Fibroblast of villous mesenchyme (primary cell): ENCODE measurements at regions not wholly inside any gene's neighbourhood (a gene's known extent, or its start where the extent isn't known, plus 50 kb on each side); places are given as distances from the start of the nearest gene placed in this dataset.
"Not testable (repeated sequence)": the region's sequence is repeated elsewhere in the genome, so short reads cannot be mapped to it uniquely, and the experiment has no call there.

ENCODE experiments used
- DNase-seq: peaks from one replicate; pipeline ENCODE4 v3.0.0-alpha.2; 2010; ENCODE audit warnings: low read depth
- H3K4me3 ChIP-seq: 2 replicates; pipeline ENCODE4 v1.5.1; 2011; ENCODE audit warnings: low read depth, mild to moderate bottlenecking, low read length
- TF ChIP-seq, protein P1 (sequence below): IDR thresholded peaks from 2 replicates; pipeline ENCODE4 v1.5.1; 2012; ENCODE audit warnings: low read depth, mild to moderate bottlenecking, low read length; ENCODE audit not compliant: insufficient read depth

DNA sequence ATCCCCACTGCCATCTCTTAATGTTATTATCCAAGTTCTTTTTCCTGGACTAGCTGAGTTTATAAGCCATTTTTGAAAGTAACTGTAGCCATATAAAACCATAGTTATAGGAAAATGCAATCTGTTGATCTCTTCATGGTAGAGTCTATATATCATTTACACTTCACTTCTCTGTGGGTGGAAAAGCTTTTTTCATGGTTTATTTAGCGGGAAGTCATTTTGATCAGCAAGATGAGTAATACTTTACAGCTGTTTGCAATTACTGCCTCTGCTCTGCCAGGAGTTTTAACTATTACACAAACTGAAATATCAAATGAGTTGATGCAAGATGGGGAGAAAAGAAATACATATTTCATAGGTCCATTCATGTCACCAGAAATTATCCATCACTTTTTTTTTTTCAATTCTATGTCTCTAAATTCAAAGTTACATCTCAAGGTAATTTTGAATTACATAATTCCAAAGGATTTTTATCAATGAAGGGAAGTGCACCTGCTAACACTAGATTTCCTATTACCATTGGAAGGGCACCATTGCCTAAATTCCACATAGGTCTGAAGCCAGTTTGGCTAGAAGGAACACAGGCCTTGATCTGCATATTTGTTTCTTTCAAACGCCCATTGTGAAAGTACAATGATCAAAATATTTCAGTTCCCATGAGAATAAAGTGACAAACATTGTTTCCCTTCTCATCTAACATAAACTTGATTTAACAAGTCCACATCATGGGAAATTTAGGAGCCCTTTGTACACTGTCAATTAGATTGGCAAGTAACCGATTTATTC lies 296.7 kb downstream of the ZNF326 start:
- DNase-seq = no peak
- TF ChIP-seq, protein P1, sequence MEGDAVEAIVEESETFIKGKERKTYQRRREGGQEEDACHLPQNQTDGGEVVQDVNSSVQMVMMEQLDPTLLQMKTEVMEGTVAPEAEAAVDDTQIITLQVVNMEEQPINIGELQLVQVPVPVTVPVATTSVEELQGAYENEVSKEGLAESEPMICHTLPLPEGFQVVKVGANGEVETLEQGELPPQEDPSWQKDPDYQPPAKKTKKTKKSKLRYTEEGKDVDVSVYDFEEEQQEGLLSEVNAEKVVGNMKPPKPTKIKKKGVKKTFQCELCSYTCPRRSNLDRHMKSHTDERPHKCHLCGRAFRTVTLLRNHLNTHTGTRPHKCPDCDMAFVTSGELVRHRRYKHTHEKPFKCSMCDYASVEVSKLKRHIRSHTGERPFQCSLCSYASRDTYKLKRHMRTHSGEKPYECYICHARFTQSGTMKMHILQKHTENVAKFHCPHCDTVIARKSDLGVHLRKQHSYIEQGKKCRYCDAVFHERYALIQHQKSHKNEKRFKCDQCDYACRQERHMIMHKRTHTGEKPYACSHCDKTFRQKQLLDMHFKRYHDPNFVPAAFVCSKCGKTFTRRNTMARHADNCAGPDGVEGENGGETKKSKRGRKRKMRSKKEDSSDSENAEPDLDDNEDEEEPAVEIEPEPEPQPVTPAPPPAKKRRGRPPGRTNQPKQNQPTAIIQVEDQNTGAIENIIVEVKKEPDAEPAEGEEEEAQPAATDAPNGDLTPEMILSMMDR = no peak
- no peak overlapping the region for H3K4me3 ChIP-seq

DNA sequence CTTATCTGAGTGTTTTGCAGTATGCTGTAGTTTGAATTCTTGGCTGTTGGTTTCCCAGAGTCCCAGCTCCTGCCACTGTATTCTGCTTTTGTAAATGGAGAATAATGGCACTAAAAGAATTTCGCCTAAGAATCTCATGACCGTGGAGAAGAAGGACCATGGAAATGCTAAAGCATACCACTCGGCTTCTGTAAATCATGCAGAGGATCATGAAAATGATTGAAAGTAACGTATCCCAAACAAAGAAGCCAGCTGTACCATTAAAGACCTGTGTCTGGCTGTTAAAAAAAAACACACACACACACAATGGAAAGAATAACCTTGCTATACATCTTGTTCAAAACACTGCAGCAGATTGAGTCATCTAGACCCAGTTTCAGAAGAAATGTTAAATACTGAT lies 287.9 kb downstream of the ZNF326 start:
- DNase-seq = no peak
- no peak overlapping the region for H3K4me3 ChIP-seq
- TF ChIP-seq, protein P1 = no peak

DNA sequence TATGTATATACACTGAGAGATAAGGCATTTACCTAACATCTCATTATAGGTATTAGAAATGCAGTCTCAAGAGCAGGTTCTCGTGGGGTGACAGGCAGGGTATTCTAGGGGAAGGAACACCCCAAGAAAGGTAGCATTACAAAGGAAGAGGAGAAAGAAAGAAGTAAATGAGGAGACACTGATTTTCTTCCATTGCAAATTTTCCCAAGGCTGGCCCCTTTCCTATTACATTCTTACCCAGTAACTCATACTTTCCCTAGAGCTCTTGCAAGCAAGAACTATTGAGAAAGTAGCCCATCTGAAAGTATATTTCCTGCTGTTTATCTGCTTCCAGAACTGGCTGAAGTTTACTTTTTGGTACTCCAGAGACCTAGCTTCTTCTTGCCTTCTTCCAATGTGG lies 287.0 kb downstream of the ZNF326 start:
- DNase-seq, H3K4me3 ChIP-seq: not testable (repeated sequence)

DNA sequence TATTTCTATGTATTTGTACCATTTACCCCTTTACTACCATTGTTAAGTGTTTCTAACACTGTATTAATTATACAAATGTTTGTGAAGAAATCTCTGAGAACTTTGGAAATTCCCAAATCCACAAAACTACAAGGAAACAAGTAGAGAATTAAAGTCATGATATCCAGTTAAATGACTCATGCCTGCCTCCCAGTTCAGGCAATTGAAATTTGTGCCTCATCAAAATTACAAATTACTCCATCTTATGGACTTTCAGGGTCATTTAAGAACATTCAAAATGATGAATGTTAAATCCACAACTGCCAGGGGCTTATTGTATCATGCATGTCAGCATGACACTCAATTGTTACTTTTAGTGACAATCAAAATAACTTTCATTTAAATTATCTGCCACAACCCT lies 282.4 kb downstream of the ZNF326 start:
- TF ChIP-seq, protein P1 = no peak
- no peak overlapping the region for H3K4me3 ChIP-seq
- no peak for DNase-seq

DNA sequence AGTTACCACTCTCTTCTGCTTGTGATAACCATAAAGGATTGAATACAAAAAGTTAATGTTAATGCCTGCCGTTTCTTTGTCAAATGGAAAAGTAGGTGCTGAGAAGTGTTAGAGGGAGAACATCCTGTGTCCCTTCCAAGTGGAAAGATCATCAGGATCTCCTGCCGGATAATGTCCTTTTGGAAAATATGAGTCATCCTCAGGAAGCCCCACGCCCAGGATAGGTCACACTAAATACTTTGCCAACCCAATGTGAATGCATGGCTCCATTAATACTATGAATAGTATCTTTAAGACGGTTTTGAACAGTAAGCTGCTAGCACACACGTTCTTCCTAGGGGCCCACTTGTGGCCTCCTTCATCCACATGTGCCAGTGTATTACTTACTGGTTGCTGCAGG lies 279.5 kb downstream of the ZNF326 start:
- TF ChIP-seq, protein P1 = no peak
- H3K4me3 ChIP-seq = no peak overlapping the region
- no peak for DNase-seq

DNA sequence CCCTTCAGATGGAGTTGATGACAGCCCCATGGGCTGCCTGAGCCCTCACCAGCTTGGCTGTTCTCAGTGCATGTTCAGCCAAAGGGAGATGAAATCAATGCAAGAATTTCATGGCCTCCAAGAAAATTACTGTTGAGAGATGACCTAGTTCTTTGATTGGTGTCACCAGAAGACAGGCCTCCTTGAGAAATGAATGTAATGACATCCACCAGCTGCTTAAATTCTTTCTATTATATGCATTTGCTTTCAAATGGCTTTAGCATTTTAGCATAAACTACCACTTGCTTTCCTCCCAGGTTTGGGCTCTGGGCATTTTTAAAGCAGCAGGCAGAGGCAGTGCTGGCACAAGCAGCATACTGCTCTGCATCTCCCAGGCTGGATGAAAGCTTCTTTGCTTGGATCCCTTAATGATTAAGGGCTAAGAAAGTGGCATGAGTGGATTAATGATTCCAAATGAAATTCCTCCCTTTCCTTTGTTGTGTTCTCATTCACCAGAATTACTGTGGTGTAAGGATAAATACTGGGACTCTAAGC lies 278.4 kb downstream of the ZNF326 start:
- TF ChIP-seq, protein P1 = no peak
- H3K4me3 ChIP-seq = no peak overlapping the region
- no peak for DNase-seq

DNA sequence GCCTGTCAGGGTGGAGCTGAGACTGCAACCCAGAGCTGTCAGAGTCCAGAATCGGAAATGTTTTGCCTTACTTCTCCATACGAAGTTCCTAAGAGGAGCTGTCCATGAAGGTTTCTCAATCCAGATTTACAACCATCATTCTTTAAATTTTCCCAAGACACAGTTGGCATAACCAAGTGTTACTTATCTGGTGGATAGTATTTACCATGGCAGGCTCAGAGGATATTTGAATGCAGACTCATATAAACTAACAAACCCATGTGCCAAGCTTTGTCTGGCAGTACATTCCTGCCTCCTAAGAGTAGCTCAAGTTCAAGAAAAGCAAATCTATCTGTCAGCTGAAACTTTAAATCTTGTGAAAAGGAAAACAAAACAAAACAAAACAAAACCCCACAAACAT lies 267.9 kb downstream of the ZNF326 start:
- H3K4me3 ChIP-seq = no peak overlapping the region
- no peak for DNase-seq
- TF ChIP-seq, protein P1 = no peak
